SK-N-SH treated with all-trans-retinoic acid at 6 μM for 48 hours (cell line): ENCODE measurements at regions not wholly inside any gene's neighbourhood (a gene's known extent, or its start where the extent isn't known, plus 50 kb on each side); places are given as distances from the start of the nearest gene placed in this dataset.

Experiments used
- ATAC-seq: fragments of 200-7000 bp; cut with Tn5 transposase; 3 replicates; pipeline ENCODE4 v1.9.1; 2020; ENCODE audit warnings: mild to moderate bottlenecking, moderate library complexity
- ARNTL ChIP-seq: fragments of 450-650 bp; formaldehyde crosslinking; IDR thresholded peaks from 2 replicates; pipeline ENCODE4 v1.5.0; 2020; ENCODE audit warnings: low read depth, mild to moderate bottlenecking, moderate library complexity, borderline replicate concordance
- BACH2 ChIP-seq: fragments of 250-450 bp; sonication (Bioruptor Pico); IDR thresholded peaks from 2 replicates; pipeline ENCODE4 v1.9.0; 2021; ENCODE audit warnings: mild to moderate bottlenecking, borderline replicate concordance
- CSDC2 ChIP-seq: fragments of 250-450 bp; sonication (Bioruptor Pico); IDR thresholded peaks from 2 replicates; pipeline ENCODE4 v1.5.0; 2020; ENCODE audit warnings: mild to moderate bottlenecking, moderate library complexity
- ESRRG ChIP-seq: fragments of 250-450 bp; sonication (Bioruptor Pico); IDR thresholded peaks from 2 replicates; pipeline ENCODE4 v1.6.1; 2021; ENCODE audit warnings: mild to moderate bottlenecking
- GLIS3 ChIP-seq: fragments of 250-450 bp; sonication (Bioruptor Pico); IDR thresholded peaks from 2 replicates; pipeline ENCODE4 v1.5.0; 2020; ENCODE audit warnings: mild to moderate bottlenecking, moderate library complexity
- ISL1 ChIP-seq: fragments of 250-450 bp; sonication (Bioruptor Pico); IDR thresholded peaks from 2 replicates; pipeline ENCODE4 v2.1.2; 2022; ENCODE audit warnings: mild to moderate bottlenecking, moderate library complexity
- OSR1 ChIP-seq: fragments of 250-450 bp; sonication (Bioruptor Pico); IDR thresholded peaks from 2 replicates; pipeline ENCODE4 v1.8.0; 2022; ENCODE audit warnings: moderate library complexity, mild to moderate bottlenecking, inconsistent platforms
- PPARA ChIP-seq: fragments of 250-450 bp; sonication (Bioruptor Pico); IDR thresholded peaks from 2 replicates; pipeline ENCODE4 v1.5.0; 2020; ENCODE audit warnings: mild to moderate bottlenecking, borderline replicate concordance
- RARB ChIP-seq: fragments of 250-450 bp; sonication (Bioruptor Pico); IDR thresholded peaks from 2 replicates; pipeline ENCODE4 v1.8.0; 2021; ENCODE audit warnings: mild to moderate bottlenecking, moderate library complexity
- SNAI2 ChIP-seq: fragments of 250-450 bp; sonication (Bioruptor Pico); IDR thresholded peaks from 2 replicates; pipeline ENCODE4 v1.5.0; 2020; ENCODE audit warnings: mild to moderate bottlenecking, moderate library complexity
- TCF4 ChIP-seq: fragments of 250-450 bp; sonication (Bioruptor Pico); IDR thresholded peaks from 2 replicates; pipeline ENCODE4 v1.8.0; 2021; ENCODE audit warnings: mild to moderate bottlenecking, moderate library complexity, borderline replicate concordance
- TOX ChIP-seq: fragments of 250-450 bp; sonication (Bioruptor Pico); IDR thresholded peaks from 2 replicates; pipeline ENCODE4 v1.8.0; 2021; ENCODE audit warnings: mild to moderate bottlenecking, moderate library complexity, borderline replicate concordance
- TSHZ2 ChIP-seq: fragments of 250-450 bp; sonication (Bioruptor Pico); IDR thresholded peaks from 2 replicates; pipeline ENCODE4 v1.5.0; 2020; ENCODE audit warnings: mild to moderate bottlenecking, moderate library complexity
- ZC3H10 ChIP-seq: fragments of 250-450 bp; sonication (Bioruptor Pico); IDR thresholded peaks from 2 replicates; pipeline ENCODE4 v1.5.1; 2021; ENCODE audit warnings: mild to moderate bottlenecking, moderate library complexity
- ZFP30 ChIP-seq: fragments of 450-650 bp; formaldehyde crosslinking; IDR thresholded peaks from 2 replicates; pipeline ENCODE4 v1.5.0; 2022; ENCODE audit warnings: mild to moderate bottlenecking, moderate library complexity
- ZNF565 ChIP-seq: fragments of 450-650 bp; formaldehyde crosslinking; conservative IDR thresholded peaks from 2 replicates; pipeline ENCODE4 v1.5.0; 2020; ENCODE audit warnings: low read depth, mild to moderate bottlenecking, moderate library complexity
- ZNF70 ChIP-seq: fragments of 450-650 bp; formaldehyde crosslinking; IDR thresholded peaks from 2 replicates; pipeline ENCODE4 v1.5.0; 2020; ENCODE audit warnings: mild to moderate bottlenecking, moderate library complexity
- TF ChIP-seq, protein P1 (sequence below): fragments of 250-450 bp; sonication (Bioruptor Pico); IDR thresholded peaks from 2 replicates; pipeline ENCODE4 v1.5.1; 2021; ENCODE audit warnings: mild to moderate bottlenecking, moderate library complexity
- TF ChIP-seq, protein P2 (sequence below): fragments of 250-450 bp; sonication (Bioruptor Pico); IDR thresholded peaks from 2 replicates; pipeline ENCODE4 v1.8.0; 2020; ENCODE audit warnings: mild to moderate bottlenecking, moderate library complexity, borderline replicate concordance

GRCh38 chr6:133756078-133756695 is 132.7 kb upstream of the TCF21 start:
- no peak for ATAC-seq

GRCh38 chr6:133757335-133757734 is 131.6 kb upstream of the TCF21 start:
- no peak for ATAC-seq
- no peak for TF ChIP-seq ESRRG (CRISPR knock-in tag)
- no peak for TF ChIP-seq RARB (CRISPR knock-in tag)
- TF ChIP-seq GLIS3 (CRISPR knock-in tag), result no peak
- no peak for TF ChIP-seq PPARA
- no peak for TF ChIP-seq ARNTL (CRISPR knock-in tag)

More at GRCh38 chr6:133756078-133756695, 132.7 kb upstream of the TCF21 start:
- TF ChIP-seq RARB (CRISPR knock-in tag), result no peak
- TF ChIP-seq ZNF565, result no peak
- no peak for TF ChIP-seq ISL1 (CRISPR knock-in tag)
- no peak for TF ChIP-seq TSHZ2 (CRISPR knock-in tag)
- TF ChIP-seq ESRRG (CRISPR knock-in tag), result no peak

GRCh38 chr6:133758815-133759335 is 130.0 kb upstream of the TCF21 start:
- TF ChIP-seq, protein P1, sequence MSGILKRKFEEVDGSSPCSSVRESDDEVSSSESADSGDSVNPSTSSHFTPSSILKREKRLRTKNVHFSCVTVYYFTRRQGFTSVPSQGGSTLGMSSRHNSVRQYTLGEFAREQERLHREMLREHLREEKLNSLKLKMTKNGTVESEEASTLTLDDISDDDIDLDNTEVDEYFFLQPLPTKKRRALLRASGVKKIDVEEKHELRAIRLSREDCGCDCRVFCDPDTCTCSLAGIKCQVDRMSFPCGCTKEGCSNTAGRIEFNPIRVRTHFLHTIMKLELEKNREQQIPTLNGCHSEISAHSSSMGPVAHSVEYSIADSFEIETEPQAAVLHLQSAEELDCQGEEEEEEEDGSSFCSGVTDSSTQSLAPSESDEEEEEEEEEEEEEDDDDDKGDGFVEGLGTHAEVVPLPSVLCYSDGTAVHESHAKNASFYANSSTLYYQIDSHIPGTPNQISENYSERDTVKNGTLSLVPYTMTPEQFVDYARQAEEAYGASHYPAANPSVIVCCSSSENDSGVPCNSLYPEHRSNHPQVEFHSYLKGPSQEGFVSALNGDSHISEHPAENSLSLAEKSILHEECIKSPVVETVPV, result no peak
- TF ChIP-seq ZNF70 (CRISPR knock-in tag) (no peak), OSR1 (CRISPR knock-in tag) (no peak), ZC3H10 (CRISPR knock-in tag) (no peak), SNAI2 (CRISPR knock-in tag) (no peak), BACH2 (CRISPR knock-in tag) (no peak), CSDC2 (no peak), TOX (CRISPR knock-in tag) (no peak)
- TF ChIP-seq, protein P2, sequence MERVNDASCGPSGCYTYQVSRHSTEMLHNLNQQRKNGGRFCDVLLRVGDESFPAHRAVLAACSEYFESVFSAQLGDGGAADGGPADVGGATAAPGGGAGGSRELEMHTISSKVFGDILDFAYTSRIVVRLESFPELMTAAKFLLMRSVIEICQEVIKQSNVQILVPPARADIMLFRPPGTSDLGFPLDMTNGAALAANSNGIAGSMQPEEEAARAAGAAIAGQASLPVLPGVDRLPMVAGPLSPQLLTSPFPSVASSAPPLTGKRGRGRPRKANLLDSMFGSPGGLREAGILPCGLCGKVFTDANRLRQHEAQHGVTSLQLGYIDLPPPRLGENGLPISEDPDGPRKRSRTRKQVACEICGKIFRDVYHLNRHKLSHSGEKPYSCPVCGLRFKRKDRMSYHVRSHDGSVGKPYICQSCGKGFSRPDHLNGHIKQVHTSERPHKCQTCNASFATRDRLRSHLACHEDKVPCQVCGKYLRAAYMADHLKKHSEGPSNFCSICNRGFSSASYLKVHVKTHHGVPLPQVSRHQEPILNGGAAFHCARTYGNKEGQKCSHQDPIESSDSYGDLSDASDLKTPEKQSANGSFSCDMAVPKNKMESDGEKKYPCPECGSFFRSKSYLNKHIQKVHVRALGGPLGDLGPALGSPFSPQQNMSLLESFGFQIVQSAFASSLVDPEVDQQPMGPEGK (CRISPR knock-in tag), result no peak
- ATAC-seq, result no peak

- TF ChIP-seq ZNF565 (no peak), PPARA (no peak), ISL1 (CRISPR knock-in tag) (no peak), TCF4 (CRISPR knock-in tag) (no peak), OSR1 (CRISPR knock-in tag) (no peak), TSHZ2 (CRISPR knock-in tag) (no peak), ZFP30 (no peak), SNAI2 (CRISPR knock-in tag) (no peak)
- ATAC-seq, result no peak
These were observed 129.4 kb upstream of the TCF21 start for GRCh38 chr6:133759524-133759923.
